ENCODE measurements at regions not wholly inside any gene's neighbourhood (a gene's known extent, or its start where the extent isn't known, plus 50 kb on each side); places are given as distances from the start of the nearest gene placed in this dataset.

DNA sequence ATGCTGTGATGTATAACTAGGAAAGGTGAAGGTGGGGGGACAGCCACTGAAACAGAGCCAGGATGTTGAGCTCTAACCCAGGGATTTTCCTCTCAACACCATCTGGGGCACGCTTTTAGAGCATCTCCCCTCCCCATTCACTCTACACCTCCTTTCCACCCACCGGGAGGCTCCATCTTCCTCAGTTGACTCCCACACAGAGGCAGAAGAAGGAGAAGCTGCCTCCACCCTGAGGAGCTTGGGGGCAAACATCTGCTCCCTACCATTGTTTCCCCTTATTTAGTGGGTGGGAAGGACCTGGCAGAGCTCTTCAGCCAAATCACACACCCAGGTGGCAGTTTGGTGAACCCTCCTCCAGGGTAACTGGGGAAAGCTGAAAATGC lies 50.0 kb upstream of the ADA2 start:
- DNase-seq (ENCODE audit: extremely low read depth in 1 of 2, low read depth in 1 of 2): no peak

Data from activated CD8-positive, alpha-beta memory T cell treated with anti-CD3 and anti-CD28 coated beads for 1 hour (primary cell).